ENCODE measurements at regions not wholly inside any gene's neighbourhood (a gene's known extent, or its start where the extent isn't known, plus 50 kb on each side); places are given as distances from the start of the nearest gene placed in this dataset.

GRCh38 chr4:162461952-162462351 is 298.2 kb upstream of the FSTL5 start:
- Mint-ChIP-seq H3K27ac (ENCODE audit: low read depth, unreplicated experiment) (no peak overlapping the region), H3K4me3 (ENCODE audit: unreplicated experiment) (no peak overlapping the region), H3K4me1 (ENCODE audit: insufficient read depth, unreplicated experiment) (peaks cover under 1% of the 10 kb centered on the region), H3K27me3 (ENCODE audit: insufficient read depth, unreplicated experiment) (no peaks in the 10 kb centered on the region), H3K9me3 (ENCODE audit: unreplicated experiment) (no peaks in the 10 kb centered on the region), H3K36me3 (ENCODE audit: insufficient read depth, unreplicated experiment) (no peaks in the 10 kb centered on the region)
- POLR2A ChIA-PET: no interaction called here
- DNase-seq (ENCODE audit: unreplicated experiment): peak; percentile 15
- CTCF ChIA-PET: interaction anchor here (0.6 to 2.2 kb wide), 11 partner anchors 13 to 1210 kb away, joined by 3 to 7 read pairs (median 4); no protein-coding TSS in a partner anchor
- intact Hi-C loops (cut with micrococcal nuclease): loop anchor here (2.0 to 5.0 kb wide), 2 partner anchors 295 to 1209 kb away; no protein-coding TSS in a partner anchor
- TF ChIP-seq CTCF (IDR thresholded peaks at IDR 0.05; ENCODE audit: unreplicated experiment): peak; percentile 33
- BruUV-seq (replicated peaks): no TSS peak

DNA sequence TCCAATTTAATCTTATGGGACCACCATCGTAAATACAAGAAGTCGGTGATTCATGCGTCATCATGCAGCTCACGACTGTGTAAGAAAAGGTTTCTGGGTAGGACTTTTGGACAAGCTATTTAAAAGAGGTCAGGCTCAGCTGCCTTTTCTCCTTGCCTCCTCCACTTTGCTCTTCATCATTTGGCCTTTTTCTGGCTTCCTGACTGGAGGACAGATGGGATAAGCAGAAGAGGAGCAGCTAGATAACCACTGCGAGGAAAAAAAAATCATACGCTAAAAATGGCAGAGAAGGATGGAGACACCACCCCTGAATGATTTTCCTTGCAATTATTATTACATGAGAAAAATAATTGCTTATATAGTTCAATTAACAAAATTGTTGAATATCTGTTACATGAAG is 294.3 kb upstream of the FSTL5 start:
- CTCF ChIA-PET: interaction anchor here (0.7 to 1.5 kb wide), 3 partner anchors 293 to 1202 kb away, joined by 3 to 5 read pairs (median 5); no protein-coding TSS in a partner anchor
- Mint-ChIP-seq H3K4me1 (ENCODE audit: insufficient read depth, unreplicated experiment) (peaks cover 11% of the 10 kb centered on the region), H3K27me3 (ENCODE audit: insufficient read depth, unreplicated experiment) (no peaks in the 10 kb centered on the region), H3K4me3 (ENCODE audit: unreplicated experiment) (no peak overlapping the region), H3K27ac (ENCODE audit: low read depth, unreplicated experiment) (no peak overlapping the region), H3K9me3 (ENCODE audit: unreplicated experiment) (no peaks in the 10 kb centered on the region), H3K36me3 (ENCODE audit: insufficient read depth, unreplicated experiment) (no peaks in the 10 kb centered on the region)
- POLR2A ChIA-PET: no interaction called here
- no TSS peak for BruUV-seq (replicated peaks)
- intact Hi-C loops (cut with micrococcal nuclease): no loop called here
- no peak for DNase-seq (ENCODE audit: unreplicated experiment)
- TF ChIP-seq CTCF (IDR thresholded peaks at IDR 0.05; ENCODE audit: unreplicated experiment): no peak

GRCh38 chr4:162457071-162457865 is 293.5 kb upstream of the FSTL5 start:
- Mint-ChIP-seq H3K27me3 (ENCODE audit: insufficient read depth, unreplicated experiment) (no peaks in the 10 kb centered on the region), H3K4me1 (ENCODE audit: insufficient read depth, unreplicated experiment) (peaks cover 11% of the 10 kb centered on the region), H3K9me3 (ENCODE audit: unreplicated experiment) (no peaks in the 10 kb centered on the region), H3K36me3 (ENCODE audit: insufficient read depth, unreplicated experiment) (no peaks in the 10 kb centered on the region), H3K4me3 (ENCODE audit: unreplicated experiment) (no peak overlapping the region), H3K27ac (ENCODE audit: low read depth, unreplicated experiment) (no peak overlapping the region)
- ChIA-PET POLR2A (interaction anchor here (0.6 kb wide), 1 partner anchor 12 kb away, joined by 3 read pairs; no protein-coding TSS in a partner anchor), CTCF (interaction anchor here (0.6 to 1.5 kb wide), 5 partner anchors 292 to 1227 kb away, joined by 3 to 5 read pairs (median 3); no protein-coding TSS in a partner anchor)
- no TSS peak for BruUV-seq (replicated peaks)
- no peak for TF ChIP-seq CTCF (IDR thresholded peaks at IDR 0.05; ENCODE audit: unreplicated experiment)
- intact Hi-C loops (cut with micrococcal nuclease): no loop called here
- DNase-seq (ENCODE audit: unreplicated experiment): peak; percentile 63

GRCh38 chr4:162456106-162456505 is 292.3 kb upstream of the FSTL5 start:
- intact Hi-C loops (cut with micrococcal nuclease): no loop called here
- ChIA-PET CTCF (interaction anchor here (0.6 kb wide), 1 partner anchor 490 kb away, joined by 3 read pairs; no protein-coding TSS in a partner anchor), POLR2A (no interaction called here)
- DNase-seq (ENCODE audit: unreplicated experiment): no peak
- no peaks in the 10 kb centered on the region for H3K9me3 Mint-ChIP-seq (ENCODE audit: unreplicated experiment)
- H3K36me3 Mint-ChIP-seq (ENCODE audit: insufficient read depth, unreplicated experiment): no peaks in the 10 kb centered on the region
- no peak overlapping the region for H3K4me3 Mint-ChIP-seq (ENCODE audit: unreplicated experiment)
- no peak for TF ChIP-seq CTCF (IDR thresholded peaks at IDR 0.05; ENCODE audit: unreplicated experiment)
- H3K27me3 Mint-ChIP-seq (ENCODE audit: insufficient read depth, unreplicated experiment): no peaks in the 10 kb centered on the region
- peaks cover 16% of the 10 kb centered on the region for H3K4me1 Mint-ChIP-seq (ENCODE audit: insufficient read depth, unreplicated experiment)
- no peak overlapping the region for H3K27ac Mint-ChIP-seq (ENCODE audit: low read depth, unreplicated experiment)
- no TSS peak for BruUV-seq (replicated peaks)

Measured in MCF 10A (cell line).